ENCODE measurements at regions not wholly inside any gene's neighbourhood (a gene's known extent, or its start where the extent isn't known, plus 50 kb on each side); places are given as distances from the start of the nearest gene placed in this dataset.
"Not testable (repeated sequence)": the region's sequence is repeated elsewhere in the genome, so short reads cannot be mapped to it uniquely, and the experiment has no call there.

DNA sequence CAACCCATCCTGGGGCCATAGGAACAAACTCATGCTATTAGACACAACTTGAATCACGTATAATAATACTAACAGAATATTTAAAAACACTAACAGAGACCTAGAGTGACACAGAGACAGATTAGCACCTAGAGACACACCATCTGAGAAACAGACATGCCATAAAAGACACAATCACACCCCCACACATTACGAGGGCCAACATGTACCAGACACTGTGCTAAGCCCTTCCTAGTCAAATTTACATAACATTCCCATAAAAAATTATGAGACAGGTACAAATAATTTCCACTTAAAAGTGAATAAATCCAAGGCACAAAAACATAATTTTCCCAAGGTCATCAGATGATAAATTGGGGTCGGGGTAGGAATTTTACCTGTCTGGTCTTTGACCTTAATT lies 141.1 kb upstream of the PRSS16 start:
- no peak for DNase-seq (ENCODE audit: low read depth in 2 of 2)

DNA sequence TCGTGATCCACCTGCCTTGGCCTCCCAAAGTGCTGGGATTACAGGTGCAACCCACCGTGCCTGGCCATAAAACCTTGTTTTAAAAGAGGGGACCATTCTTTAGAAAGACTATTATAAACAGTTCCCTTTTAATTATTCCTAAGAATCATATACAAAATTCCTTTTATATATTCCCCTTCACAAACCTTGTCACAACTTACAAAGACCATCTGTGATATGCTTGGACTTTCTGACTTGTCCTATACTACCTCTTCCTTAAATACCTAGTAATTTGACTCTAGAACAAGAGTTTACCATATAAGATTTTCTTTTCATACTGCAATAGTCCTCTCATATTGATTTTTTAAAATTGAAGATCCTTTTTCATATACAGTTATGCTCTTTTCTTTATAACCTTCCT lies 135.8 kb upstream of the PRSS16 start:
- no peak for DNase-seq (ENCODE audit: low read depth in 2 of 2)

DNA sequence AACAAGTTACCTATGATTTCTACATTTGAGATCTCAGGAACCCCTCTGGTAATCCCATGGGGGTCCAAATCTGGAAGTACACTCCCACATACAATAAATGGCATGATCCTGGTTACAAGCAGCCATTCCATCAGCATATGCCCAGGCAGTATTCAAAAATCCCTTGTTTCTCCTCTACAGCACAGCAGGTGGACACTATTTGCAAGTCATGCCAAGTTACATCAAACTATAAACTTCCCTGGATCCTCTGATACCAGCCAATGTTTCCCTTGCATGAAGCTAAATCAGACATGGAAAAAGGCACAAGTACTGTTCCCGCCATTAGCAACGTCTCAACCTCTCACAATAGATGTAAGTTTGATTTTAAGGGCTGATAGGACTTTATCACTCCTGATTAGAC lies 134.5 kb upstream of the PRSS16 start:
- no peak for DNase-seq (ENCODE audit: low read depth in 2 of 2)

DNA sequence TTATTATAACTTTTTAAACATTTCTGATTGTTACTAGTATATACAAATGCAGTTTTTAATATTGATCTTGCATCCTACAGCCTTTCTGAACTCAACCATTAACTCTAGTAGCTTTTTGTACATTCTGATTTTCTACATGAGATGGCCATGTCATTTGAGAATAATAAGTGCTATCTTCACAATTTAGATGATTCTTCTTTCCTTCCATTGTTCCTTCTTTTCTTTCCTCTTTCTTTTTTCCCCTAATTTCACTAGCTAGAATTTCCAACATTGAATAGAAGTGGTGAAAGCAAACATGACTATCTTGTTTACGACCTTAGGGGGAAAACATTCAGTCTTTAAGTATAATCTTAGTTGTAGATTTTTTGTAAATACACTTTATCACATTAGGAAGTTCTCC lies 128.2 kb upstream of the PRSS16 start:
- no peak for DNase-seq (ENCODE audit: low read depth in 2 of 2)

DNA sequence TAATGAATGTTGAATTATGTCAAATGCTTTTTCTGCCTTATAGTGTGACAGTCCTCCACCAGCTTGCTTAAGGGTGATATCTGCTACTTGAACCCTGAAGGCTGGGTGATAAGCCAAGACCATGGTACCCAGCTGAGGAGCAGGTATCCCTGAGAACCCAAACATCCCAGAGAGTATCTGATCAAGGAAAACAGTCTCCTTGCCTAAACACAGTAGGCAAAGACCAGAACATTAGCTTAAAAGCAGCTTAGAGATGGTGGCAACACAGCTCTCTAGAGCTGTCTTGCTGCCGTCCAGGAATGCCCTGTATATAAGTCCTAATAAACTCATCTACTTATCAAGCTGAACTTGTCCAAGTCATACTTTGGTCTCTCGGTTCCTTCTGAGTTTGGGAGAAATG lies 127.7 kb upstream of the PRSS16 start:
- DNase-seq (ENCODE audit: low read depth in 2 of 2), result no peak

DNA sequence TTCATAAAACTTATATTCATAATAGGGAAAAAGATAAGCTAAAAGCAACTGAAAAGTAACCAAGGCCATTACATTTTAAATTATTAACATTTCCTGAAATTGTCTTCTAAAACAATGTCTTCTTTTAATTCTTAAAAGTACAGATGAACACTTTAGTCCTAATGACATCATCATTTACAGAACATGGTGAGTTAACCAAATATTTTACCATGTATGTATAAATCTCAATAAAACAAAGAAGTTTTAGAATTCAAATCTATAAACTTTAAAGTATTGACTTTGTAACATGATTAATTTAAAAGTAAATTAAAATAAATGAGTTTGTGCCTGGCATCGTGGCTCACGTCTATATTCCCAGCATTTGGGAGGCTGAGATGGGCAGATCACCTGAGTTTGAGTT lies 125.9 kb upstream of the PRSS16 start:
- DNase-seq (ENCODE audit: low read depth in 2 of 2), result no peak

DNA sequence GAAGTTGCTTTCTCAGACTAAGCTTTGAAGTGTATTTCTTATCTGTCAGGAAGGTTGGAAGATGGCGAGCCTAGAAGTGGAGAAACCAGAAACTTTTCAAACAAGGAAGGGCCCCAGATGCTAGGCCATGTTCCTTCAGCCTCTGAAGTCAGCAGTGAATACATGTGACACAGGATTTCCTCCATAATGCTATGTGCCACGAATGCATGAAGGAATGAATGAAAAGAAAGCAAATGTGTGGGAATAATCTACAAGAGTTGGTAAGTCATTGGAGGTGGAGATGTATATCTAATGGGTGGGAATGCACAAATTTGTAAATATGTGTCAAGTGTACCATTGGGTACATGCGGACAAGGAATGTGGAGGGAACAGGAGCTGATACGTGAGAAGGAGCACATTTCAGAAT lies 123.2 kb upstream of the PRSS16 start:
- DNase-seq (ENCODE audit: low read depth in 2 of 2), result no peak

DNA sequence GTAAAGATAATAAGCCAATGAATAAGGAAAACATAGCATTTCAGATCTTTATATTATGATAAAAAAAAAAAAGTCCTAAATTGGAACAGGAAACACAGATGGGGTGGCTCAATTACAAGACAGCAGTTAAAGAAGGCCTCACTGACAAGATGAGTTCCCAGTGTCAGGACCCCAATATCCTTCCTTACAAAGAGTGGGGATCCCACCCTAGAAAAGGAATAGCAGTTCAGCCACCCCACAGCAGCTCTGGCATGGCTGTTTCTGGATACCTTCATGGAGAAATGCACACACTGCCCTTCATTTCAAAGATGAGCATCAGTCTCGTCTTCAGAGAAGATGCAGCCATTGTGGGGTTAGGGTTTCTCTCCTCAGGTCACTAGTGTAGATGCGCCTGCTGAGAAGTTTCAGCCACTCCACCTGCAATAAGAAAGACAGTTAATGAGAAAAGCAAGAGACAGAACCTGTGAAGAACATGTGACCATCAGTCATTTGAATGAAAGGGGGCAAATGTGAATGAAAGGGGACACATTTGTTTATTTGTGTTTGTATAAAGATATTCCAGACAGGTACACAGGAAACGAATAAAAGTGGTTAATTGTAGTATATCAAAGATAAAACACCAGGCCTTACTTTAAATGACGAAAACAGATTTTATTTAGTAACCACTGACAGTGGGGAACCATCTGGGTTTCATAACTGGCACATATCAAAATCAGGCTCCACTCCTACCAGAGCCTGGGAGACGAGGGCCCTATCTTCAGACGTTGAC lies 121.3 kb upstream of the PRSS16 start:
- no peak for DNase-seq (ENCODE audit: low read depth in 2 of 2)

DNA sequence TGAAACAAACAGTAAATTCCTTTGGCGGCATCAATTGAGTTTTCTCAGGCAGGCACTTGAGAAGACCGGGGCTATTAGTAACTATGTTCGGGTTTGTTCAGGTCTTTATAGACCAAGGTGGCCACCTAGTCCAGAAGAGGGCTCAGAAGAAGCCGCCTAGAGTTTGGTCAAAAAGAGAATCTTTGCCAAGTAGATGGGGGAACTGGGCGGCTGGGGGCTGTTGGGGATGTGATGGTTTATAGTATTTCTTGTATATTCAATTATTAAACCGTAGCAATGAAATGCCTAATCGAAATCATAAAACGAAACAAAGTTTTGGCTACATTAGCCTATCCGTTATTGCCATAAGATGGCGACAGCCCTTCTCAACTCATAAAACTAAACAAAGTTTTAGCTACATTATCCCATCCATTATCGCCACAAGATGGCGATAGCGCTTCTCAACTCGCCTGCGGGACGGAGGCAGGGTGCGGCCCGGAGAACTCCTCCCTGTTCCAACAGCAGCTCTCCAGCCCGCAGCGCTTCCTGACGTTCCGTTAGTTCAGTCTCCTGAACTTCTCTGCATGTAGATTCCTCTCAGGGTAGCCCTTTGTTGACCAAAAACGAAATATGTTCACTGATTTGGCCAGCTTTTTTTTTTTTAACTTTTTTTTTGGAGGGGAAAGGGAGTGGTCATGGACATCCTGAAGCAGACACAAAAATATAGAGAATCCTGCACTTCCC lies 120.5 kb upstream of the PRSS16 start:
- DNase-seq (ENCODE audit: low read depth in 2 of 2), result peak; percentile 58 to 69

DNA sequence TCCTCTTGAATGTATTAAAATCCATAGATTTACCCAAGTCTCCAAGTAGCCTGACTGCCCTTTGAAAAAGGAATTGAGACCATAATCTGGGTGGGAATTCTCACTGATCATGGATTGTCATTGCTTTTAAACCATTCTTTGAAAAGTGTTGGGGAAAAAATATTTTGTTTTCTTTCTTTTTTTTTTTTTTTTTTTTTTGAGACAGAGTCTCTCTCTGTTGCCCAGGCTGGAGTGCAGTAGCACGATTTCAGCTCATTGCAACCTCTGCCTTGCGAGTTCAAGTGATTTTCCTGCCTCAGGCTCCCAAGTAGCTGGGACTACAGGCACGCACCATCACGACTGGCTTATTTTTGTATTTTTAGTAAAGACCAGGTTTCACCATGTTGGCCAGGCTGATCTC lies 119.6 kb upstream of the PRSS16 start:
- not testable (repeated sequence) for DNase-seq (ENCODE audit: low read depth in 2 of 2)

DNA sequence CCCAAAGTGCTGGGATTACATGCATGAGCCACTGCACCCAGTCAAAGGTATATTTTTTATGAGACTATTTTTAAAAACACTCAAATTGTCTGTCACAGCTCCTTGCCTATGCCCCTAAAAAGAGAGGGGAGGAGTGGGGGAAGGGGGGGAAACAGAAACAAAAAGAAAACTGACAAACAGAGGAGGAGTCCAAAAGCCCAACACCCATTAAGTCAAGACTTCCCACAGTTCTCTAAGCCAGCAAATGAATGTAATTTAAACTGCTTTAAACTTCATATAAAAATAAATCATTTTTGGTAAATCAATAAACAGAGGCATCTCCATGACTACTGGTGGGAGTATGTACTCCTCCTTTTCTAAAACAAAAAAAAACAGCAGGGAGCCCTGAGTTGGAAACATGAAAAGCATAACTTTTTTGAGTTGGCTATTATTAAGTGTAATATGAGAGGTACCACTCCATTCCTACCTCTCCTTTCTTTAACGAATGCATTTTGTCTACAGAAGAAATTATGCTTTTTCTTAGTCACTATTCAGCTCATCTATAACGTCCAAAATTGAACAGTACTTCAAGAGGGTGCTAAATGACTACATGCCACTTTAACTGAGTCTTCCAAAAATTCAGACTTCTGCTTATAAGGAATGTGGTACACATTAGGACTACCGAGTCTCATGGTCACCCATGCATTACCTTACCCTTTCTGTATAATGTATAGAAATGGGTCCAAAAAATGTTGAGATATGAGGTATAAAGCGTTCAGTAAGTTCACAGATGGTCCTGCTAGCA lies 119.0 kb upstream of the PRSS16 start:
- no peak for DNase-seq (ENCODE audit: low read depth in 2 of 2)

DNA sequence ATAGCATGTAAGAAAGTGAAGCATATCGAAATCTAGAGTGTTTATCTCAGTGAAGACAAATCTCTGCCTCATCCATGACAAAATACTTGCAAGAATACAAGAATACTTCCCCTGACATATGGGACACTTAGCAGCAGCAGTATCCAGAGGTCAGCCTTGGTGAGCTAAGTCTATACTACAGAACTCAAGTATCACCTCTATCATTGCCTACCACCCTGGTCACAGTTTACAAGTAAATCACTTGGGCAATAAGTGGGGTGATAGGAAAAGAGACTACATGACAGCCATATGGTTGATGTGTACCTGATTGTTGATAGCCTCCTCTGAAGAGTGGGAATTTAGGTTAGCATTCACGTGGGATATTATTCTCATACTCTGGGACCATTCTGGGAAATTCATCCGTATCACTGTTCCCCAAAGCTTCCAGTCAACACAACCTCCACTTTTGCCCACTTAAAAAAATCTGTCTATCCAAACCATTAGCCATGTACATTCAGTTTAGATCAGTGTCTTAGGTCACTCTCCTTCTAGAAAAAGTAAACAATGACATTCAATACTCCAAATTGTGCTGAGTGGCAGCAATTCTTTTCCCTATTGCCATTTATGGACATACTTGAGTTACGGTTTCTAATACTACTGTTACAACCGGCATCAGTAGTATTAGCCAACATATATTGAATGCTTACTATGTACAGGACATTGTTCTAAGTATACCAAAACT lies 118.2 kb upstream of the PRSS16 start:
- DNase-seq (ENCODE audit: low read depth in 2 of 2), result no peak

DNA sequence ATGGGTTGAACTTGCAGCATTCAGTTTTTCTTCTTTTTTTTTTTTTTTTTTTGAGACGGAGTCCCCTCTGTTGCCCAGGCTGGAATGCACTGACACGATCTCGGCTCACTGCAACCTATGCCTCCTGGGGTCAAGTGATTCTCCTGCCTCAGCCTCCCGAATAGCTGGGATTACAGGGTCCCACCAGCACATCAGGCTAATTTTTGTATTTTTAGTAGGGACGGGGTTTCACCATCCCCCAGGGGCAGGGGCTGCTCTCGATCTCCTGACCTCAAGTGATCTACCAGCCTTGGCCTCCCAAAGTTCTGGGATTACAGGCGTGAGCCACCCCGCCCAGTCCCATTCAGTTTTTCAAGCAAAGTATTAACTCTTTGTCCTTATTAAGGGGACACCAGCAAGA lies 117.6 kb upstream of the PRSS16 start:
- no peak for DNase-seq (ENCODE audit: low read depth in 2 of 2)

DNA sequence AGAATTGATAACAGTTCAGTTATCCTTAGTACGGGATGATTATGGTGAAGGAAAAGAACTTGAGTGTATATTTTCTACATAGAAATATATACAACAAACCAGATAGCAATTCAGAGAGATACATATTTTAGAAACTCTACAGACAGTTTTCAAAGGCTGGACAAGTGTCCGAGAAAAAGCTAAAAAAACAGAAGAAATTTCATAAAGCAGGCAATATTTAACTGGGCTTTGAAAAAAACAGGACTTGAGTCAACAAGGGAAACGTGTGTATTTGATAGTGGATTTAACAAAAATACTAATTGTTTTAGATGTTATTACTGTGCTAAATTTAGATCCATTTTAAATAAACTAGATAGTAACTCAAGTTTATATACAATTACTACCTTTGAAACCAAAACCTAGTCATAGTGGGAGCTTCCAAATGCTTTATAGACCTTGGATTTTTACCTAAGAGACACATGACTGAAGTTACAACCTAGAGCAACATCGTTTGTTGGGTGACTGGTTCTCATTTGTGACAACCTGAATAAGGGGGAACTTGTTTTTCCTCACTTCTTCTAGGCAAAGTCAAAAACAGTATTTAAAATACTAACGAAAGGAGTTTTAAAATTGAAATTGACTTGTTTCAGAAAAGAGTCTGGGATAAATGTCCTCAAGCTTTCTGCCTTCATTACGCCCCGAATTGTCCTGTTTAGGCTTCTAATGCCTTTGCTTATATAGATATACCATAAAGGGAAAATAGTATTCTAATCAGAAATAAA lies 116.7 kb upstream of the PRSS16 start:
- DNase-seq (ENCODE audit: low read depth in 2 of 2), result no peak

DNA sequence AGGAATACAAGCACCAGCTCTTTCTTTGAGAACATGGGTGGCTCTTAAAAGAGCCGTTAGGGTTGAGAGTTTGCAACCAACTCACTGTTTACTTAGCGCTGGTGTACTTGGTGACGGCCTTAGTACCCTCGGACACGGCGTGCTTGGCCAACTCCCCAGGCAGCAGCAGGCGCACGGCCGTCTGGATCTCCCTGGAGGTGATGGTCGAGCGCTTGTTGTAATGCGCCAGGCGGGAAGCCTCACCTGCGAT lies 115.3 kb upstream of the PRSS16 start:
- not testable (repeated sequence) for DNase-seq (ENCODE audit: low read depth in 2 of 2)

DNA sequence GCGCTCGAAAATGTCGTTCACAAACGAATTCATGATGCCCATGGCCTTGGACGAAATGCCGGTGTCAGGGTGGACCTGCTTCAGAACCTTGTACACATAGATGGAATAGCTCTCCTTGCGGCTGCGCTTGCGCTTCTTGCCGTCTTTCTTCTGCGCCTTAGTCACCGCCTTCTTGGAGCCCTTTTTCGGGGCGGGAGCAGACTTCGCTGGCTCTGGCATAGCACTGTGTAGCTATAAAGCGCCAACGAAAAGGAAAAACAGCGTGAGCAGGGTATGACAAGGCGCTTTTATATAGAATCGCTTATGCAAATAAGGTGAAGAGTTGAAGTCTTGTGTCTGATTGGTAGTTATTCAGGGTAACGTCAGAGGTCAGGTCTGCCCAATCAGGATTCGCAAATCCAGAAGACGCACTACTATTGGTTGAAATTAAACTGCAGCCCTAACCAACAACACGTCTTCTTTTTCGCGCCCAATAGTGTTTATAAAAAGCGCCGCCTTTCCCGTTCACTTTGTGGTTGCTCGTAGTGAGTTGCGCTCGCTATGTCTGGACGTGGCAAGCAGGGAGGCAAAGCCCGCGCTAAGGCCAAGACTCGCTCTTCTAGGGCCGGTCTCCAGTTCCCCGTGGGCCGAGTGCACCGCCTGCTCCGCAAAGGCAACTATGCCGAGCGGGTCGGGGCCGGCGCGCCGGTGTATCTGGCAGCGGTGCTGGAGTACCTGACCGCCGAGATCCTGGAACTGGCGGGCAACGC lies 114.8 kb upstream of the PRSS16 start:
- peak; percentile 64 to 73 for DNase-seq (ENCODE audit: low read depth in 2 of 2)

DNA sequence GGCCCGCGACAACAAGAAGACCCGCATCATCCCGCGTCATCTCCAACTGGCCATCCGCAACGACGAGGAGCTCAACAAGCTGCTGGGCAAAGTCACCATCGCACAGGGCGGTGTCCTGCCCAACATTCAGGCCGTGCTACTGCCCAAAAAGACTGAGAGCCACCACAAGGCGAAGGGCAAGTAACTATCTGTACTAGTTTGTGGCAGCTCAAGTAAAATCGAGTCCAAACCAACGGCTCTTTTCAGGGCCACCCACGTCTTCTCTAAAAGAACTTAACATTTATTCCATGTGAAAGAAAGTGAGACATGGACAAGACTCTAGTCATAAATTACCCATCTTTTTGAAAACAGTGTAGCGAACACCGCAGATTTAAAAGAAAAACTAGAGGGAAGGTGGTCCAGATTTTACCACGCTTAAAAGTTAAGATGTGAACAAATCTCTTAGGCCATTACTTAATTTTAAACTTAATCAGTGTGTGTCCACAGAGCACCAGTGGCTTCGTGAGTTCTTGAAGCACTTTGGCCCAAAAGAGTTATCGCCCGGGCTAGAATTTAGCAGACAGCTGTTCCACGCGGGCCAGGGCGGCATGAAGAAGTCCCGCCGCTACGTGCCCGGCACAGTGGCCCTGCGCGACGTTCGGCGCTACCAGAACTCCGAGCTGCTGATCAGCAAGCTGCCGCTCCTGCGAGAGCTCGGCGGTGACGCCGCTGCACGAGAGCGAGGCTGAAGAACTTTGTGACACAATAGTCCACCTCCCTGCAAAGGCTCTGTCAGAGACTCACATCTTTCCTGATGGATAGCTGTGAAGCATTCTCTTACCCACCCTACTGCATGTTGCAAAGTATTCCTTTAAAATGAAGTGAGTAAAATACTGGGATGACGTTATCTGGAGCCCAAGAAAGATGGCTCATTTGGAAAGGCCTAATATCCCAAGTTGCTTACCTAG lies 113.9 kb upstream of the PRSS16 start:
- peak; percentile 44 to 53 for DNase-seq (ENCODE audit: low read depth in 2 of 2)

DNA sequence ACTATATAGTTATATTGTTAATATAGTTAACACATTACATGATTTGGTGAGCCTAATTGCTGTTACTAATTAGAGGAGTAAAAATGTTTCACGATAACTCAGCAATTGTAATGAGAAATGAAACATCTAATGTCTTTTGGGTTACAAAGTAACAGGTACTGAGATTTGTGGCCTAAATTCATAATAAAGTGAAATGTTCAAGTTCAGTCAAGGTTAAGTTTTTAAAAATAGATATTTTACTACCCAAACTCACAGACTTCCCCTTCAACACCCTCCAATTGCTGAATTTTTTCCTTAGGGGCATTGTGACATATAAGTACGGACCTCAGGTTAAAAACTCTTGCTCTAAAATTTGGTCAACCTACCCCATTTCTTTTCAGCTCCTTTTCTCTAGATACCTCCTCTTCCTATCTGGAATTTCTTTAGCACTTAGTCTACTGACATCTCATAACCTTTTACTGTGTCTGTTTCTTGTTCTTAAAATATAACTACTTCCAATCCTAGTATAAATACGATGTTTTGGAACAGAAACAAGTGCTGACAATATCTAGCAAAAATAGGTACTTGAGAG lies 112.3 kb upstream of the PRSS16 start:
- DNase-seq (ENCODE audit: low read depth in 2 of 2), result no peak

DNA sequence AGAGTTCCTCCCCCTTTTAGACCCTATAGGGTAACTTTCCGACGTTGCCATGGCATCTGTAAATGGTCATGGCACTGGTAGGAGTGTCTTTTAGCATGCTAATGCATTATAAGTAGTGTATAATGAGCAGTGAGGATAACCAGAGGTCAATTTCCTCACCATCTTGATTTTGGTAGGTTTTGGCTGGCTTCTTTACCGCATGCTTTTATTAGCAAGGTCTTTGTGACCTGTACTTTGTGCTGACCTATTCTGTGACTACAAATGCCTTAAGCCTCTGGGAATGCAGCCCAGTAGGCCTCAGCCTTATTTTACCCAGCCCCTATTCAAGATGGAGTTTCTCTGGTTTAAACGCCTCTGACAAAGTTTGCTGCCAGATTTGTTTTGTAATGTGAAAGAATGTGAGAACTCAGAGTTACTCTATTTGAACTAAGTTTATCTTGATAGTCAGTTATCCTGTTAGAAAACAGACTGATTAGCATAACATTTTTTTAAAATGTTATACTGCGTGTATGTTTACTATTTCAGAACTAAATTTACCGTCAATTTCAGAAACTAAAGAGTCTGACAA lies 111.3 kb upstream of the PRSS16 start:
- DNase-seq (ENCODE audit: low read depth in 2 of 2), result no peak
